H1 (cell line): ENCODE measurements at regions not wholly inside any gene's neighbourhood (a gene's known extent, or its start where the extent isn't known, plus 50 kb on each side); places are given as distances from the start of the nearest gene placed in this dataset.

Experiments
- CTCF ChIA-PET: fragments of 300-600 bp; sonication (Branson Sonifier 250); formaldehyde crosslinking; loops from one replicate; lab custom pipeline; 2021; ENCODE audit not compliant: partially characterized antibody; lab: Charles Lee
- POLR2A ChIA-PET: fragments of 300-600 bp; sonication (Branson Sonifier 250); formaldehyde crosslinking; loops from one replicate; lab custom pipeline; 2021; ENCODE audit warnings: inconsistent platforms; ENCODE audit not compliant: partially characterized antibody; lab: Charles Lee
- DNase-seq, 2 experiments: peaks; one replicate each; pipeline versions ENCODE4 v3.0.0 to v3.0.0-alpha.2; 2010 to 2022; ENCODE audit warnings: low spot score in 2 of 2, low read depth in 1 of 2, mixed read lengths in 1 of 2
- FAIRE-seq: peaks from 2 replicates; lab custom pipeline; 2011; peaks lifted over from hg19 to GRCh38; lab: Jason Lieb, UNC
- H2AFZ ChIP-seq: 2 replicates; pipeline ENCODE4 v1.8.1; 2012; ENCODE audit warnings: low read length, inconsistent platforms
- H2AK5ac ChIP-seq: 2 replicates; pipeline ENCODE4 v1.6.1; 2013; ENCODE audit warnings: low read depth, low read length
- H2BK120ac ChIP-seq: replicated peaks from 2 replicates; pipeline ENCODE3; 2013; ENCODE audit warnings: low read depth, low read length, inconsistent platforms
- H2BK12ac ChIP-seq: 2 replicates; pipeline ENCODE4 v1.6.1; 2013; ENCODE audit warnings: low read depth, low read length
- H2BK15ac ChIP-seq: 2 replicates; pipeline ENCODE4 v1.6.1; 2013; ENCODE audit warnings: low read length
- H2BK20ac ChIP-seq: 2 replicates; pipeline ENCODE4 v1.6.1; 2013; ENCODE audit warnings: low read length
- H2BK5ac ChIP-seq: 2 replicates; pipeline ENCODE4 v1.6.1; 2013; ENCODE audit warnings: low read depth, low read length
- H3K14ac ChIP-seq: 2 replicates; pipeline ENCODE4 v1.6.1; 2013; ENCODE audit warnings: inconsistent platforms; ENCODE audit not compliant: insufficient read length
- H3K18ac ChIP-seq: 2 replicates; pipeline ENCODE4 v1.6.1; 2013; ENCODE audit warnings: low read length; ENCODE audit errors: extremely low read depth
- H3K23ac ChIP-seq: 2 replicates; pipeline ENCODE4 v1.6.1; 2013; ENCODE audit warnings: inconsistent platforms; ENCODE audit not compliant: insufficient read length
- H3K23me2 ChIP-seq: 2 replicates; pipeline ENCODE4 v1.6.1; 2013; ENCODE audit warnings: low read depth, low read length
- H3K27ac ChIP-seq: 2 replicates; pipeline ENCODE4 v1.6.1; 2011; ENCODE audit warnings: low read depth, low read length, inconsistent platforms
- H3K27me3 ChIP-seq, 4 experiments: replicated peaks in 1 of 4; 1 replicate in 1 of 4; 2 replicates in 3 of 4; pipeline versions ENCODE4 v1.6.1 to v1.8.1; 2011 to 2013; ENCODE audit warnings: low read length in 3 of 4, mild to moderate bottlenecking in 3 of 4, inconsistent platforms in 2 of 4, mixed read lengths in 2 of 4, moderate library complexity in 1 of 4; ENCODE audit not compliant: control insufficient read depth in 3 of 4, insufficient read depth in 3 of 4; ENCODE audit errors: extremely low read depth in 1 of 4
- H3K36me3 ChIP-seq, 4 experiments: 2 replicates each; pipeline versions ENCODE4 v1.6.1 to v1.8.1; 2011 to 2013; ENCODE audit warnings: mild to moderate bottlenecking in 4 of 4, low read length in 3 of 4, moderate library complexity in 2 of 4, control low read depth in 1 of 4, inconsistent platforms in 1 of 4; ENCODE audit not compliant: insufficient read depth in 4 of 4, control insufficient read depth in 2 of 4
- H3K4ac ChIP-seq: replicated peaks from 2 replicates; pipeline ENCODE3; 2013; ENCODE audit warnings: low read length, low read depth, mixed read lengths, inconsistent platforms; ENCODE audit not compliant: insufficient read length
- H3K4me1 ChIP-seq, 4 experiments: replicated peaks in 1 of 4; 1 replicate in 1 of 4; 2 replicates in 3 of 4; pipeline versions ENCODE4 v1.6.1 to v1.8.1; 2011 to 2013; ENCODE audit warnings: low read length in 3 of 4, inconsistent platforms in 2 of 4, mixed read lengths in 1 of 4; ENCODE audit not compliant: insufficient read depth in 4 of 4, control insufficient read depth in 3 of 4
- H3K4me2 ChIP-seq, 2 experiments: 2 replicates each; pipeline versions ENCODE4 v1.6.1 to v1.8.1; 2011 to 2013; ENCODE audit warnings: low read depth in 2 of 2, low read length in 2 of 2, control low read depth in 1 of 2, inconsistent platforms in 1 of 2, mild to moderate bottlenecking in 1 of 2; ENCODE audit not compliant: insufficient read depth in 1 of 2
- H3K4me3 ChIP-seq, 4 experiments: fragments of 200-600, 300-600 bp in 1 of 4; sonication (generic), shearing (Covaris generic), sonication (Bioruptor Twin) in 1 of 4; 2 replicates each; pipeline versions ENCODE4 v1.5.1 to v1.8.1; 2011 to 2016; ENCODE audit warnings: low read length in 4 of 4, low read depth in 3 of 4, control low read depth in 2 of 4, inconsistent platforms in 2 of 4, mild to moderate bottlenecking in 2 of 4, mixed read lengths in 1 of 4, moderate library complexity in 1 of 4; ENCODE audit not compliant: insufficient read depth in 2 of 4; ENCODE audit errors: extremely low read depth in 1 of 4
- H3K56ac ChIP-seq: replicated peaks from 2 replicates; pipeline ENCODE3; 2013; ENCODE audit warnings: low read depth, mild to moderate bottlenecking, mixed read lengths, low read length, inconsistent platforms; ENCODE audit not compliant: insufficient read length
- H3K79me1 ChIP-seq: 2 replicates; pipeline ENCODE4 v1.6.1; 2013; ENCODE audit warnings: low read depth, low read length, control low read depth
- H3K79me2 ChIP-seq, 2 experiments: 2 replicates each; pipeline versions ENCODE4 v1.6.1 to v1.8.1; 2012 to 2013; ENCODE audit warnings: low read length in 2 of 2, mild to moderate bottlenecking in 2 of 2, inconsistent platforms in 1 of 2; ENCODE audit not compliant: insufficient read depth in 2 of 2, control insufficient read depth in 1 of 2
- H3K9ac ChIP-seq, 4 experiments: replicated peaks in 1 of 4; 1 replicate in 1 of 4; 2 replicates in 3 of 4; pipeline versions ENCODE4 v1.6.1 to v1.8.1; 2011 to 2013; ENCODE audit warnings: low read depth in 3 of 4, low read length in 3 of 4, control low read depth in 2 of 4, mild to moderate bottlenecking in 2 of 4, moderate library complexity in 2 of 4, inconsistent platforms in 1 of 4; ENCODE audit errors: extremely low read depth in 1 of 4
- H3K9me3 ChIP-seq, 2 experiments: 2 replicates each; pipeline versions ENCODE4 v1.6.1 to v1.8.1; 2012 to 2013; ENCODE audit warnings: mild to moderate bottlenecking in 2 of 2, moderate library complexity in 2 of 2, control low read depth in 1 of 2, inconsistent platforms in 1 of 2, low read depth in 1 of 2, low read length in 1 of 2, mixed read lengths in 1 of 2; ENCODE audit not compliant: insufficient read depth in 2 of 2
- H4K20me1 ChIP-seq, 2 experiments: replicated peaks in 1 of 2; 2 replicates each; pipeline versions ENCODE3 to v1.8.1; 2011 to 2013; ENCODE audit warnings: inconsistent platforms in 2 of 2, low read length in 2 of 2, mild to moderate bottlenecking in 1 of 2; ENCODE audit not compliant: insufficient read depth in 2 of 2, control insufficient read depth in 1 of 2
- H4K5ac ChIP-seq: 2 replicates; pipeline ENCODE4 v1.6.1; 2013; ENCODE audit warnings: low read length, low read depth, mixed read lengths, inconsistent platforms; ENCODE audit not compliant: insufficient read length
- H4K8ac ChIP-seq: 2 replicates; pipeline ENCODE4 v1.8.0; 2013; ENCODE audit warnings: mild to moderate bottlenecking, moderate library complexity, low read length, inconsistent platforms; ENCODE audit not compliant: insufficient read depth; ENCODE audit errors: extremely low read depth
- H4K91ac ChIP-seq: replicated peaks from 2 replicates; pipeline ENCODE3; 2013; ENCODE audit warnings: low read length, mixed read lengths, inconsistent platforms; ENCODE audit not compliant: insufficient read length
- BRCA1 ChIP-seq: IDR thresholded peaks from 2 replicates; pipeline ENCODE4 v1.6.1; 2012; ENCODE audit warnings: low read depth, low read length, improper control_type of control experiment
- CTBP2 ChIP-seq: IDR thresholded peaks from 2 replicates; pipeline ENCODE4 v1.7.0; 2011; ENCODE audit warnings: borderline replicate concordance, mild to moderate bottlenecking, moderate library complexity, mixed read lengths, low read length; ENCODE audit not compliant: insufficient read depth, insufficient read length
- FOSL1 ChIP-seq: IDR thresholded peaks from 2 replicates; pipeline ENCODE4 v1.6.1; 2011; ENCODE audit warnings: mild to moderate bottlenecking, low read depth, low read length, moderate library complexity; ENCODE audit not compliant: insufficient read depth
- KDM4A ChIP-seq: IDR thresholded peaks from one replicate; pipeline ENCODE4 v1.7.1; 2012; ENCODE audit warnings: low read depth, mild to moderate bottlenecking, moderate library complexity, low read length, inconsistent platforms; ENCODE audit not compliant: severe bottlenecking
- PHF8 ChIP-seq: fragments of 200-600 bp; sonication (generic); conservative IDR thresholded peaks from 2 replicates; pipeline ENCODE4 v1.7.1; 2012; ENCODE audit warnings: low read depth, mild to moderate bottlenecking, inconsistent platforms, low read length, moderate library complexity
- RFX5 ChIP-seq: IDR thresholded peaks from 2 replicates; pipeline ENCODE4 v1.6.1; 2011; ENCODE audit warnings: low read depth, low read length, improper control_type of control experiment, borderline replicate concordance
- SAP30 ChIP-seq: fragments of 300-600 bp; sonication (generic); IDR thresholded peaks from 2 replicates; pipeline ENCODE4 v1.7.1; 2012; ENCODE audit warnings: low read length, moderate library complexity, mild to moderate bottlenecking, inconsistent platforms; ENCODE audit not compliant: insufficient read depth, insufficient replicate concordance
- SP1 ChIP-seq: IDR thresholded peaks from 2 replicates; pipeline ENCODE4 v1.6.1; 2011; ENCODE audit warnings: low read depth, low read length
- TCF12 ChIP-seq: IDR thresholded peaks from 2 replicates; pipeline ENCODE4 v1.6.1; 2011; ENCODE audit warnings: low read depth, mild to moderate bottlenecking, low read length
- YY1 ChIP-seq: IDR thresholded peaks from 2 replicates; pipeline ENCODE4 v1.6.1; 2011; ENCODE audit warnings: low read depth, mild to moderate bottlenecking, low read length
- ZNF274 ChIP-seq: IDR thresholded peaks from 2 replicates; pipeline ENCODE4 v1.7.0; 2012; ENCODE audit warnings: low read length, borderline replicate concordance; ENCODE audit errors: extremely low read depth
- WGBS, 2 experiments: shearing (Covaris generic) in 1 of 2; methylation state at CpG; one replicate each; pipeline versions ENCODE4 v1.1.6 to v1.1.7; 2013 to 2015; ENCODE audit warnings: low lambda C conversion rate in 2 of 2, mixed read lengths in 2 of 2, inconsistent platforms in 1 of 2, low coverage in 1 of 2, missing lambda C conversion rate in 1 of 2; ENCODE audit not compliant: insufficient replicate concordance in 2 of 2, insufficient coverage in 1 of 2, insufficient read length in 1 of 2; ENCODE audit errors: extremely low coverage in 1 of 2, missing lambda C conversion rate in 1 of 2; 5-methylcytosine and 5-hydroxymethylcytosine counted together

- no peak overlapping the region for H3K27ac ChIP-seq
- H2BK5ac ChIP-seq, result no peak overlapping the region
- H3K9me3 ChIP-seq, result no peaks in the 10 kb centered on the region
- H2BK20ac ChIP-seq, result no peak overlapping the region
- no peak overlapping the region for H3K4me3 ChIP-seq
- no peaks in the 10 kb centered on the region for H3K23me2 ChIP-seq
- H4K20me1 ChIP-seq, result no peaks in the 10 kb centered on the region
- no peak overlapping the region for H4K5ac ChIP-seq
- ChIA-PET CTCF (interaction anchor here (0.6 kb wide), 1 partner anchor 1172 kb away, joined by 4 read pairs; no protein-coding TSS in a partner anchor), POLR2A (no interaction called here)
- no peak overlapping the region for H3K18ac ChIP-seq
- H3K4me2 ChIP-seq, result no peak overlapping the region
- no peak for FAIRE-seq
- H2BK120ac ChIP-seq, result no peak overlapping the region
- H3K9ac ChIP-seq, result no peak overlapping the region
- 59% methylated on average over 3 of the region's 3 CpGs; no CpG with 5 or more reads in 1 of the 2 experiments for WGBS, 2 experiments
- H3K36me3 ChIP-seq, result no peaks in the 10 kb centered on the region
- no peak overlapping the region for H2BK12ac ChIP-seq
- no peak overlapping the region for H3K23ac ChIP-seq
- no peaks in the 10 kb centered on the region; a peak in 1 of 7 replicates for H3K4me1 ChIP-seq
- no peak overlapping the region for H3K56ac ChIP-seq
- DNase-seq, result no peak
- no peaks in the 10 kb centered on the region for H3K79me1 ChIP-seq
- no peaks in the 10 kb centered on the region for H3K27me3 ChIP-seq
- no peak overlapping the region for H2BK15ac ChIP-seq
- H3K79me2 ChIP-seq, result no peaks in the 10 kb centered on the region
- H3K4ac ChIP-seq, result no peak overlapping the region
- H2AK5ac ChIP-seq, result no peak overlapping the region
- H4K91ac ChIP-seq, result no peak overlapping the region
- H2AFZ ChIP-seq, result peak overlapping the region; percentile 47; the same call in 1 of the 2 replicates
- no peak overlapping the region for H4K8ac ChIP-seq
- H3K14ac ChIP-seq, result no peak overlapping the region
- TF ChIP-seq SP1, result no peak
- TF ChIP-seq PHF8, result no peak
- TF ChIP-seq YY1, result no peak
- no peak for TF ChIP-seq TCF12
- no peak for TF ChIP-seq RFX5
- no peak for TF ChIP-seq BRCA1
- no peak for TF ChIP-seq KDM4A
- TF ChIP-seq ZNF274, result no peak
- TF ChIP-seq CTBP2, result no peak
- TF ChIP-seq SAP30, result no peak
- TF ChIP-seq FOSL1, result no peak
These were observed 989.0 kb downstream of the CDH11 start for GRCh38 chr16:64132759-64133361.
